IPS DF 6.9 (cell line): ENCODE measurements at regions not wholly inside any gene's neighbourhood (a gene's known extent, or its start where the extent isn't known, plus 50 kb on each side); places are given as distances from the start of the nearest gene placed in this dataset.
"Not testable (repeated sequence)": the region's sequence is repeated elsewhere in the genome, so short reads cannot be mapped to it uniquely, and the experiment has no call there.

Experiments
- DNase-seq: peaks from one replicate; pipeline ENCODE4 v3.0.0-alpha.2; 2013; ENCODE audit warnings: low read depth, low spot score
- H3K27ac ChIP-seq: one replicate; pipeline ENCODE4 v1.5.1; 2013; ENCODE audit warnings: low read length, control low read depth
- H3K27me3 ChIP-seq: 2 replicates; pipeline ENCODE4 v1.6.1; 2013; ENCODE audit warnings: mild to moderate bottlenecking, low read length; ENCODE audit not compliant: control insufficient read depth, insufficient read depth
- H3K36me3 ChIP-seq: 2 replicates; pipeline ENCODE4 v1.6.1; 2013; ENCODE audit warnings: low read length; ENCODE audit not compliant: control insufficient read depth, insufficient read depth
- H3K4me1 ChIP-seq: 2 replicates; pipeline ENCODE4 v1.6.1; 2013; ENCODE audit warnings: low read length; ENCODE audit not compliant: control insufficient read depth, insufficient read depth
- H3K4me3 ChIP-seq: 2 replicates; pipeline ENCODE4 v1.5.1; 2013; ENCODE audit warnings: mild to moderate bottlenecking, low read length
- H3K9me3 ChIP-seq: 2 replicates; pipeline ENCODE4 v1.6.1; 2013; ENCODE audit warnings: low read length, inconsistent platforms; ENCODE audit not compliant: control insufficient read depth, insufficient read depth
- WGBS: extraction: QIAGEN DNeasy Blood & Tissue Kit; methylation state at CpG from one replicate; pipeline ENCODE4 v1.1.7; 2013; ENCODE audit warnings: mixed read lengths, missing lambda C conversion rate; ENCODE audit not compliant: insufficient read length, insufficient coverage; 5-methylcytosine and 5-hydroxymethylcytosine counted together

DNA sequence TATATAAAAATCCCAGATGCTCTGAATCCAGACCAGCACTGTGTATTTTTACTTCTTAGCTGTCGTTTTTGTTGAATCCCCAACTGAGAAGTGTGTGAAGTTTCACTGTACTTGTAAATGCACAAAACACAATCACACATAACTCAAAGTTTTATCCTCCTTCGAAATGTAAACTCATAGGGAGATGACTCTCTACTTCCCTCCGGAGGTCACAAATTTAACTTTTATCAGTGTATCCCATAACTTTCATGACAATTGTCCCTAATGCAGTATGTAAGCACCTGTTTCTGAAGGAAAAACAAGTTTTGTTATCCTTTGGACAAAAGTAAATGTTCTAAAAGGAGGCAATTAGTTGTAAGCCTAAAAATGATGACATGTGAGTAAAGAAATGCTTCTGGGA, 665.0 kb upstream of the SLITRK6 start:
- DNase-seq = no peak
- no peaks in the 10 kb centered on the region for H3K36me3 ChIP-seq
- H3K4me3 ChIP-seq = no peak overlapping the region
- H3K27me3 ChIP-seq = no peaks in the 10 kb centered on the region
- H3K4me1 ChIP-seq = no peaks in the 10 kb centered on the region
- H3K9me3 ChIP-seq = no peaks in the 10 kb centered on the region
- H3K27ac ChIP-seq = no peak overlapping the region
- no CpG with 5 or more reads among the region's 3 CpGs for WGBS

DNA sequence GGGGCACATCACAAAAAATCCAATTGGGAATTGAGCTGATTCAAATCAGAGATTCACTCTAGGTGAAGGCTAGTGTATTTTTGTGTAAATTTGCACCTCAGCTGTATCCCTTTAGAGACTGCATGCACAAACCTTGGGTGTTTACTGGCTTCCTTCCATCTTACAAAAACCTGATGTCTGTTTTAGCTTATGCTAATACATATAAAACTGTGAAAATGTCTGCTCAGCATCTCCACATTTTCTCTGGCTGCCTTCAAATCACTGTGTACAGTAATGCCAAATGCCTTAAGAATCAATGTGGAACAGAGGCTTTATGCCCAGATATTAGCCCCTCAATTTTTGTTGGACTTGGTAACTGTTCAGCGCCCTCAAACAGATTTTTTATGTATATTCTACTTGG, 675.8 kb upstream of the SLITRK6 start:
- Histone ChIP-seq H3K4me1 (no peaks in the 10 kb centered on the region), H3K4me3 (no peak overlapping the region), H3K36me3 (no peaks in the 10 kb centered on the region), H3K9me3 (no peaks in the 10 kb centered on the region), H3K27me3 (no peaks in the 10 kb centered on the region), H3K27ac (no peak overlapping the region)
- no CpG with 5 or more reads among the region's 1 CpG for WGBS
- no peak for DNase-seq

GRCh38 chr13:86476656-86477055, 677.4 kb upstream of the SLITRK6 start:
- Histone ChIP-seq H3K36me3 (no peaks in the 10 kb centered on the region), H3K27ac (no peak overlapping the region), H3K4me3 (no peak overlapping the region), H3K9me3 (no peaks in the 10 kb centered on the region), H3K27me3 (no peaks in the 10 kb centered on the region), H3K4me1 (no peaks in the 10 kb centered on the region)
- WGBS = no CpG with 5 or more reads among the region's 5 CpGs
- no peak for DNase-seq

DNA sequence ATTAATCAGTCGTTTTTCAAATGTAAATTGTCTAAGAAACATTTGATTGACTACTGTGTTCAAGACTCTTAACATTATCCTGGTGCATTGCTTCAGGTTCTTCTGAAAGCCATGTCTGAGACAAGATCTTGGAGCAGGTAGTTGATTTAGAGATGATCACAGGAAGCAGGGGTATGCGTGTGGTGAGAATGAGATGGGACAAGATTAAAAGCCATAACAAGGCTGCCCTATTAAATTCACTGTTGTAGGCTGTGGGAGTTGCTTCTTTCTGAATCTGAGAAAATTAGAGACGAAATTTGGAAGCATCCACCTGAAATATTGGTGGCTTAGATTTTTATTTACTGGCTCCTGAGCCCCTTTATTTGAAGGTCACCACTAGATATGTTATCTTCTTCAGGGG, 687.4 kb upstream of the SLITRK6 start:
- H3K4me1 ChIP-seq = no peaks in the 10 kb centered on the region
- H3K27ac ChIP-seq = no peak overlapping the region
- no peaks in the 10 kb centered on the region for H3K36me3 ChIP-seq
- no peaks in the 10 kb centered on the region for H3K9me3 ChIP-seq
- no CpG with 5 or more reads among the region's 3 CpGs for WGBS
- DNase-seq = no peak
- H3K4me3 ChIP-seq = no peak overlapping the region
- no peaks in the 10 kb centered on the region for H3K27me3 ChIP-seq

DNA sequence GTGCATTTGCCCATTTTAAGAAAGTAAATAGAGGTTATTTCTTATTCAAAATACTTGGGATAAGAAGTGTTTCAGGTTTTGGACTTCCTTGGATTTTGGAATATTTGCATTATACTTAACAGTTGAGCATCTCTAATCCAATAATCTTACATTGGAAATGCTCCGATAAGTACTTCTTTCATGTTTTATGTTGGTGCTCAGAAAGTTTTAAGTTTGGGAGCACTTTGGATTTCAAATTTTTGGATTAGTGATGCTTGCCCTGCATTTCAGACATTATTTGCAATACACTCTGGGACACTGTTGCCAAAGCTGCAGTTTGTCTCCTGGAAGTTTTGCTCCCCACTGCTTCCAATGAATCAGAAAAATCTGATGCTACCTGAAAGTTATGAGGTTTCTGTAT, 691.9 kb upstream of the SLITRK6 start:
- Histone ChIP-seq H3K36me3 (no peaks in the 10 kb centered on the region), H3K9me3 (no peaks in the 10 kb centered on the region), H3K4me3 (no peak overlapping the region), H3K27ac (no peak overlapping the region), H3K27me3 (no peaks in the 10 kb centered on the region), H3K4me1 (no peaks in the 10 kb centered on the region)
- WGBS = no CpG with 5 or more reads among the region's 1 CpG
- no peak for DNase-seq

DNA sequence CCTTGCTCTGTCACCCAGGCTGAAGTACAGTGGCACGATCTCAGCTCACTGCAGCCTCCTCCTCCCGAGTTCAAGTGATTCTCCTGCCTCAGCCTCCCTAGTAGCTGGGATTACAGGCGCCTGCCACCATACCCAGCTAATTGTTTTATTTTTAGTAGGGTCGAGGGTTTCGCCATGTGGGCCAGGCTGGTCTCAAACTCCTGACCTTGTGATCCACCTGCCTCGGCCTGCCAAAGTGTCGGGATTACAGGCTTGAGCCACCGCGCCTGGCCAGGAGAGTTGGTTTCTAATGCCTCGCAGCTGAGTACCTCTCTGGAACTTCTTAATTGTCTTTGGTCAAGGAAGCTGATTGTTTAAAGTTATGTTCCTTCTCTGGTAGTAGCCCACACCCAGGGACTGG, 702.7 kb upstream of the SLITRK6 start:
- H3K36me3 ChIP-seq, H3K9me3 ChIP-seq, H3K27ac ChIP-seq, H3K4me1 ChIP-seq, DNase-seq, H3K27me3 ChIP-seq, H3K4me3 ChIP-seq: not testable (repeated sequence)
- WGBS = no CpG with 5 or more reads among the region's 10 CpGs

DNA sequence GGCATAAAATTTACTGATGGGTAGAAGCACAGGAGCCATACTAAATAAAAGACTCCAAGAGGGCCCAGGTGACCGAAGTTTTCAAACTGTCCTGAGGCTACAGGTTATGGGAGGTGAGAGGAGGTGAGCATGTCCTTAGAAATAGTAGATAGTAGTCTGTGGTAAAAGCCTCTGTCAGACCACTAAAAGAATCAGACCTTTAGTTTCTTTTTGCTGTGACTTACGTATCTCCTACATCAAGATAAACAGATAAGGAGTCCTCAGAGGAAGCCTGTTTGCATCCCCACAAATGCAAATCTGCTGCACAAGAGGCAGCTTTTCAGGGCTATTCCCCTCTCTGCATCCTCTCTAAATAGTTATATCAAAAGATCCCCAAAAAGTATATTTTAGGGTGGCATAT, 711.6 kb upstream of the SLITRK6 start:
- Histone ChIP-seq H3K4me1 (no peaks in the 10 kb centered on the region), H3K4me3 (no peak overlapping the region), H3K36me3 (no peaks in the 10 kb centered on the region), H3K27me3 (no peaks in the 10 kb centered on the region), H3K27ac (no peak overlapping the region), H3K9me3 (no peaks in the 10 kb centered on the region)
- DNase-seq = no peak
- WGBS = no CpG with 5 or more reads among the region's 2 CpGs

DNA sequence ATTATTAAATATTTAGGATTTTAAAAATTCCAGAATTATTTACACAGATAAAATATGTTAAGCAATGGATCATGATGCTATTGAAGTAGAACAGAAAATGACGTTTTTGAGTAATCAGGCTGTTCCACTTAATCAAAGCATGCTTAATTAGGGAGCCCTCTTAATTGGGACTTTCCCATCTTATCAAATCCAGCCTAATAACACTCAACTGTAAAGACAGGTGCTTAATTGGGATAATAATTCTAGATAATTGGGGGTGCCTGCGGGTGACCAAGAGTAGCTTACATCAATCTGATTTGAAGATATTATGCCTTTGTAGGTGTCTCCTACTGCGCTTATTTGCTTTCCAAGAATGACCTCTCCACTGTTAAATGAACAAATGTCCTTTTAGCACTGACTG, 742.2 kb upstream of the SLITRK6 start:
- WGBS = no CpG with 5 or more reads among the region's 3 CpGs
- no peak for DNase-seq
- no peaks in the 10 kb centered on the region for H3K9me3 ChIP-seq
- no peak overlapping the region for H3K4me3 ChIP-seq
- H3K36me3 ChIP-seq = no peaks in the 10 kb centered on the region
- H3K27ac ChIP-seq = no peak overlapping the region
- no peaks in the 10 kb centered on the region for H3K27me3 ChIP-seq
- H3K4me1 ChIP-seq = no peaks in the 10 kb centered on the region

DNA sequence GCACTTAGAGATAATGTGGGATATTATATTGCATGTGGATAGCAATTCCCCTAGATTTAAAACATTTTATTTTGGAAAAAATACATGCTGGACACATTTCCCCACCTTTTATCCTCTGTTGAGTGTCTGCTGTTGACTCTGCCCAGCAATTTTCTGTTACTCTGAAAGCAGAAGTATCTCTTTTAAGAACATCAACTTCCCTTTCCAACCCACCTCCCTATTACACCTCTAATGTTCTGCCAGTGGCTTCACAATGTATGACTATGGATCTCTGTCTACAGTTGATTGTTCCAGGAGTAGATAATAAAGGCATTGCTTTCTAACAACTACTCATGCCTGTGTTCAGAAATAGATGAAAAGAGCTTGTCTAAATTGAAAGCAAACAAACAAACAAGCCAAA, 754.8 kb upstream of the SLITRK6 start:
- Histone ChIP-seq H3K9me3 (no peaks in the 10 kb centered on the region), H3K4me1 (no peaks in the 10 kb centered on the region)
- no peak for DNase-seq

DNA sequence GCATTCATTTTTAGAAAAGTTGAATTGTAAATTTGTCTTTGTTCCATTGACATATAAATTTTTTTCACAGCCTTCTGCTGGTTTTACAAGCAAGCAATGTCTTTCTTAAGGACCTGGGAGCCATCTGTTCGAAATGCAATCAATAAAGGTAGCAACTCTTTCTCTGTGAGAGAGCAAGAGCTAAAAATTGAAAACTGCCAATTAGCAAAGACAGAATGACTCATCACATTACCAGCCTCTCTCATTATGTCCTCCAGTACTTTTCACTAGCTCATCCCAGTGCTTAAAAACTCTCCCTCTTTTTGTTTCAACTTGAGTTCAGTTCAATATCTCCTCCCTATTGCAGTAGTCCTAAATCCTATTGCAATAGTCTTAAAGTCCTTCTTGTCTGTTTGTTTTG, 760.7 kb upstream of the SLITRK6 start:
- Histone ChIP-seq H3K4me1 (no peaks in the 10 kb centered on the region), H3K27ac (no peak overlapping the region), H3K27me3 (no peaks in the 10 kb centered on the region), H3K9me3 (no peaks in the 10 kb centered on the region), H3K4me3 (no peak overlapping the region), H3K36me3 (no peaks in the 10 kb centered on the region)
- no CpG with 5 or more reads among the region's 1 CpG for WGBS
- no peak for DNase-seq

More for the DNA sequence above, 754.8 kb upstream of the SLITRK6 start:
- Histone ChIP-seq H3K36me3 (no peaks in the 10 kb centered on the region), H3K27me3 (no peaks in the 10 kb centered on the region), H3K27ac (no peak overlapping the region), H3K4me3 (no peak overlapping the region)

DNA sequence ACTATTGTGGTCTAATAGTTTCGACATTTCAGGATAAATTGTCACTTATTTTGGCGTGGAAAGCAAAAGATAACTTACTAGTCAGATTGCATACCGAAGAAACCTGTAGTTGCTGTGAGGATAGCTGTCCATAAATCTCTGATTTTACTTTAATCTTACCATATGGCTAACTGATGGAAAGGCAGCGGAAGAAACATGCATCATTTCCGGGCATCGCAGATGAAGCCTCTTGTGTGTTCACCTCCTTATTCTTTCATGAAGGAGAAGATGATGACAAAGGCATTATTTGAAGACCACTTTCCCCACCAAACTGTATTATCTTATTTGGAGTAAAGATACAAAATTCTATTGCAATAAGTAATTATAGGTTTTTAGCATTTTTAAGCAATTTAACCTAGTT, 763.6 kb upstream of the SLITRK6 start:
- Histone ChIP-seq H3K4me3 (no peak overlapping the region), H3K27ac (no peak overlapping the region), H3K9me3 (no peaks in the 10 kb centered on the region), H3K27me3 (no peaks in the 10 kb centered on the region), H3K4me1 (no peaks in the 10 kb centered on the region), H3K36me3 (no peaks in the 10 kb centered on the region)
- DNase-seq = no peak
- no CpG with 5 or more reads among the region's 6 CpGs for WGBS
